ENCODE measurements at regions not wholly inside any gene's neighbourhood (a gene's known extent, or its start where the extent isn't known, plus 50 kb on each side); places are given as distances from the start of the nearest gene placed in this dataset.

DNA sequence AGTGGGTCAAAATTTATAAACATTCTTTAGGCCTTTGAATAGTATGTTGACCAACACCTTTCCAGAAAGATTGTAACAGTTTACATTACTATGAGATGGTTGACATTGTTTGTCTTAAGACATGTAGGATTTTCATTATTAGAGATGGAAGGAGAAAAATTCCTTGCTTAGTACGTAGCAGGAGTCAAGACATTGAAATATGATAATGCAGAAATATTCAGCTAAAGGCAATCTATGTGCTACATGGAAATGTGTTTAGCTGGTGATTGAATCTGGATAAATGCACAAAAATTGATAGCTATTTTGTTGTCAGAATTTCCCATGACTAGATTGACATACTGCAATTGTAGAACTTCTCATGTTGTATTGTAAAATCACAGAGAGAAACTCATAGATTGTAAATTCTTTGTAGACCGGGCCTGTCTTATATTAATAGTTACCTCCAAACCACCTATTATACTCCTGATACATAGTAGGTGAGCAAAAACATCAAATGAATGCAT is 370.4 kb upstream of the CBLB start:
- Histone ChIP-seq H3K9me3 (no peaks in the 10 kb centered on the region), H3K27me3 (no peaks in the 10 kb centered on the region), H3K36me3 (no peaks in the 10 kb centered on the region), H3K4me3 (no peak overlapping the region), H3K4me1 (no peaks in the 10 kb centered on the region), H3K27ac (replicated peaks in 1 of 4) (no peak overlapping the region)
- intact Hi-C loops (cut with DNase I) = no loop called here
- DNase-seq (ENCODE audit: extremely low spot score) = no peak
- WGBS = 72% methylated on average over 2 of the region's 2 CpGs
- TF ChIP-seq POLR2A (IDR thresholded peaks at IDR 0.05; ENCODE audit: low read depth) (no peak), EP300 (IDR thresholded peaks at IDR 0.05) (no peak), POLR2AphosphoS5 (IDR thresholded peaks at IDR 0.05) (no peak)
- TF ChIP-seq, protein P1, sequence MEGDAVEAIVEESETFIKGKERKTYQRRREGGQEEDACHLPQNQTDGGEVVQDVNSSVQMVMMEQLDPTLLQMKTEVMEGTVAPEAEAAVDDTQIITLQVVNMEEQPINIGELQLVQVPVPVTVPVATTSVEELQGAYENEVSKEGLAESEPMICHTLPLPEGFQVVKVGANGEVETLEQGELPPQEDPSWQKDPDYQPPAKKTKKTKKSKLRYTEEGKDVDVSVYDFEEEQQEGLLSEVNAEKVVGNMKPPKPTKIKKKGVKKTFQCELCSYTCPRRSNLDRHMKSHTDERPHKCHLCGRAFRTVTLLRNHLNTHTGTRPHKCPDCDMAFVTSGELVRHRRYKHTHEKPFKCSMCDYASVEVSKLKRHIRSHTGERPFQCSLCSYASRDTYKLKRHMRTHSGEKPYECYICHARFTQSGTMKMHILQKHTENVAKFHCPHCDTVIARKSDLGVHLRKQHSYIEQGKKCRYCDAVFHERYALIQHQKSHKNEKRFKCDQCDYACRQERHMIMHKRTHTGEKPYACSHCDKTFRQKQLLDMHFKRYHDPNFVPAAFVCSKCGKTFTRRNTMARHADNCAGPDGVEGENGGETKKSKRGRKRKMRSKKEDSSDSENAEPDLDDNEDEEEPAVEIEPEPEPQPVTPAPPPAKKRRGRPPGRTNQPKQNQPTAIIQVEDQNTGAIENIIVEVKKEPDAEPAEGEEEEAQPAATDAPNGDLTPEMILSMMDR (IDR thresholded peaks at IDR 0.05) = no peak

DNA sequence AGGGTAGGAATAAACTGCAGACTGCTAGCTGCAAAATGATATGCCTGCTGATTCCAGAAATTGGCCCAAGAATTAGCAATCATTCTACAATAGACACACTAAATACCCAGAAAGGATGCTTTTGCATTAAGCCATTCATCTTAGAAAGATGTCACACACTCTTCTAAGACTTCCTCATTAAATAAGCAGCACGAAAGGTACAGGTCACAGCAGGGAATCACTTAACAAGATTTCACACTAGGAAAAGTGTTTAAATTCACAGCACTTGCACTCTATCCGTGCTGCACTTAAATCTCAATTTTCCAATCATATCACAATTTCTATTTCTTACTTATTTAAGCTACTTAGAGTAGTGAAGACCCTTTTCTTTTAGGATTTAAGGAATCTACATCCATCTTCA is 372.8 kb upstream of the CBLB start:
- H3K4me1 ChIP-seq = no peaks in the 10 kb centered on the region
- no peak overlapping the region for H3K27ac ChIP-seq (replicated peaks in 1 of 4)
- H3K27me3 ChIP-seq = no peaks in the 10 kb centered on the region
- TF ChIP-seq EP300 (IDR thresholded peaks at IDR 0.05) (no peak), POLR2AphosphoS5 (IDR thresholded peaks at IDR 0.05) (no peak), POLR2A (IDR thresholded peaks at IDR 0.05; ENCODE audit: low read depth) (no peak)
- TF ChIP-seq, protein P1 (IDR thresholded peaks at IDR 0.05) = no peak
- no peak for DNase-seq (ENCODE audit: extremely low spot score)
- H3K9me3 ChIP-seq = no peaks in the 10 kb centered on the region
- 59% methylated on average over 2 of the region's 2 CpGs for WGBS
- no peaks in the 10 kb centered on the region for H3K36me3 ChIP-seq
- no peak overlapping the region for H3K4me3 ChIP-seq
- intact Hi-C loops (cut with DNase I) = no loop called here

DNA sequence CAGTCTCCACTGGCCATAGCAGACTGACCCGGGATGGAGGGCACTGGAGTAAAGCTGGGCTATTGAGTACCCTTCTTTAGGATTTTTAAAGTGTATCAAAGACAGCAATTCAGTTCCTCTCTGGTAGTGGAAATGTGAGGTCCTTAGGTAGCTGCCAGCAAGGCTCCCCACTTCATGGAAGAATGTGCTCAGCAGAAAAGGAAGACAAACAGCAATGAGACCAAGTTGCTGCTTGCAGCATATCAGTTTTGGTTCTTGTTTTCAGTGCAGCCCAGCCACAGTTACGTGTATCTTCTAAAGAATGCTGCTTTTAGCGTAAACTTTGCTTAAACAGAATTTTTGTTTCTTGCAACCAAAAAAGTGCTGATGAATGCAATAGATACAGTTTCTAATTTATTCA is 374.0 kb upstream of the CBLB start:
- no peaks in the 10 kb centered on the region for H3K27me3 ChIP-seq
- no peak overlapping the region for H3K27ac ChIP-seq (replicated peaks in 1 of 4)
- WGBS = 87% methylated on average over 3 of the region's 3 CpGs
- no peak overlapping the region for H3K4me3 ChIP-seq
- intact Hi-C loops (cut with DNase I) = no loop called here
- no peak for TF ChIP-seq POLR2AphosphoS5 (IDR thresholded peaks at IDR 0.05)
- TF ChIP-seq, protein P1 (IDR thresholded peaks at IDR 0.05) = no peak
- TF ChIP-seq EP300 (IDR thresholded peaks at IDR 0.05) = no peak
- TF ChIP-seq POLR2A (IDR thresholded peaks at IDR 0.05; ENCODE audit: low read depth) = no peak
- no peaks in the 10 kb centered on the region for H3K4me1 ChIP-seq
- no peak for DNase-seq (ENCODE audit: extremely low spot score)
- H3K9me3 ChIP-seq = no peaks in the 10 kb centered on the region
- H3K36me3 ChIP-seq = no peaks in the 10 kb centered on the region

DNA sequence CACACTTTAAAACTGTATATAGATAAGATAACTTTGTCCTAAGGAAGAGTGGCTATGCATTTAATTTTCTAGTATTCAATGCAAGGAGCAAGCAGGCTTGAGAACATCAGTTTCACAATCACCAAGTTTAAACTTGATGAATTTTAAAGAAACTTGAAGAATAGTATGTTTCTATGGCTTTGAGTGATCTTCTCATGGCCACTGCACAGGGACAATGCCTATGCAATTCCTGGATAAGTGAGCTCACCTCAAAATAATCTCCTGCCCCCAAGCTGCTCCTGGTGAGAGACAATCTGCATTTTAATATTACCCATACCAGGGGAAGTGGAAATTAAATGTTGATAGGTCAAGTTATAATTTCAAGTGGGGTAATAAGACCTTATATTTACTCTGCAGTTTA is 376.6 kb upstream of the CBLB start:
- intact Hi-C loops (cut with DNase I) = no loop called here
- H3K9me3 ChIP-seq = no peaks in the 10 kb centered on the region
- H3K4me1 ChIP-seq = no peaks in the 10 kb centered on the region
- H3K27ac ChIP-seq (replicated peaks in 1 of 4) = no peak overlapping the region
- no peak for DNase-seq (ENCODE audit: extremely low spot score)
- H3K27me3 ChIP-seq = no peaks in the 10 kb centered on the region
- H3K36me3 ChIP-seq = no peaks in the 10 kb centered on the region
- TF ChIP-seq, protein P1 (IDR thresholded peaks at IDR 0.05) = no peak
- TF ChIP-seq POLR2AphosphoS5 (IDR thresholded peaks at IDR 0.05) (no peak), EP300 (IDR thresholded peaks at IDR 0.05) (no peak), POLR2A (IDR thresholded peaks at IDR 0.05; ENCODE audit: low read depth) (no peak)
- H3K4me3 ChIP-seq = no peak overlapping the region

Measured in esophagus muscularis mucosa (tissue), 4 donors.